Neural cell (in vitro differentiated cells): ENCODE measurements at regions not wholly inside any gene's neighbourhood (a gene's known extent, or its start where the extent isn't known, plus 50 kb on each side); places are given as distances from the start of the nearest gene placed in this dataset.

Experiments
- H2AFZ ChIP-seq: fragments of 200-600, 300-800 bp; sonication (generic), shearing (Covaris generic); 2 replicates; pipeline ENCODE4 v1.6.0; 2014; ENCODE audit warnings: low read depth, mild to moderate bottlenecking, antibody characterized with exemption, low read length, moderate library complexity
- H3F3A ChIP-seq: fragments of 200-600 bp; shearing (Covaris generic); 2 replicates; pipeline ENCODE4 v1.6.1; 2016; ENCODE audit warnings: mild to moderate bottlenecking, moderate library complexity, mixed read lengths, antibody characterized with exemption, low read length; ENCODE audit not compliant: insufficient read depth, poor library complexity, severe bottlenecking
- H3K27ac ChIP-seq: fragments of 200-600, 300-800 bp; sonication (generic), shearing (Covaris generic); 2 replicates; pipeline ENCODE4 v1.5.1; 2014; ENCODE audit warnings: mild to moderate bottlenecking, low read length, moderate library complexity
- H3K27me3 ChIP-seq: fragments of 300-800, 200-600 bp; sonication (generic), shearing (Covaris generic); 2 replicates; pipeline ENCODE4 v1.6.0; 2014; ENCODE audit warnings: mild to moderate bottlenecking, low read depth, low read length, moderate library complexity; ENCODE audit not compliant: insufficient read depth
- H3K36me3 ChIP-seq: fragments of 300-800, 200-600 bp; sonication (generic), shearing (Covaris generic); 2 replicates; pipeline ENCODE4 v1.5.1; 2014; ENCODE audit warnings: mild to moderate bottlenecking, antibody characterized with exemption, low read length, moderate library complexity; ENCODE audit not compliant: insufficient read depth
- H3K4me2 ChIP-seq: fragments of 300-800, 200-600 bp; sonication (generic), shearing (Covaris generic); 2 replicates; pipeline ENCODE4 v1.6.0; 2014; ENCODE audit warnings: mild to moderate bottlenecking, low read length
- H3K4me3 ChIP-seq: fragments of 300-800, 200-600 bp; sonication (generic), shearing (Covaris generic); 2 replicates; pipeline ENCODE4 v1.5.1; 2014; ENCODE audit warnings: mild to moderate bottlenecking, low read length, moderate library complexity
- H3K79me2 ChIP-seq: fragments of 200-600 bp; shearing (Covaris generic); replicated peaks from 2 replicates; pipeline ENCODE4 v1.6.0; 2014; ENCODE audit warnings: mild to moderate bottlenecking, low read length, moderate library complexity; ENCODE audit not compliant: insufficient read depth
- H3K9ac ChIP-seq: fragments of 300-800, 200-600 bp; sonication (generic), shearing (Covaris generic); 2 replicates; pipeline ENCODE4 v1.6.1; 2016; ENCODE audit warnings: mild to moderate bottlenecking, low read length, mixed read lengths
- H3K9me2 ChIP-seq: fragments of 200-600 bp; shearing (Covaris generic); 2 replicates; pipeline ENCODE4 v1.6.1; 2016; ENCODE audit warnings: mild to moderate bottlenecking, low read length, mixed read lengths; ENCODE audit not compliant: insufficient read depth
- H3K9me3 ChIP-seq: fragments of 200-600, 300-800 bp; sonication (generic), shearing (Covaris generic); 2 replicates; pipeline ENCODE4 v1.6.1; 2016; ENCODE audit warnings: mild to moderate bottlenecking, mixed run types, low read length, moderate library complexity, mixed read lengths
- H4K20me1 ChIP-seq: fragments of 200-600 bp; shearing (Covaris generic); 2 replicates; pipeline ENCODE4 v1.6.1; 2016; ENCODE audit warnings: mild to moderate bottlenecking, mixed run types; ENCODE audit not compliant: insufficient read depth
- EP300 ChIP-seq: fragments of 450-650 bp; conservative IDR thresholded peaks from 2 replicates; pipeline ENCODE4 v1.6.1; 2014; ENCODE audit warnings: antibody characterized with exemption, mild to moderate bottlenecking, moderate library complexity; ENCODE audit not compliant: poor library complexity, severe bottlenecking
- EZH2 ChIP-seq: fragments of 200-600, 300-800 bp; shearing (Covaris generic), sonication (generic); IDR thresholded peaks from 2 replicates; pipeline ENCODE4 v1.6.1; 2014; ENCODE audit warnings: antibody characterized with exemption, low read length, borderline replicate concordance, mild to moderate bottlenecking; ENCODE audit not compliant: insufficient read depth, poor library complexity, severe bottlenecking
- MXI1 ChIP-seq: fragments of 450-650 bp; conservative IDR thresholded peaks from 2 replicates; pipeline ENCODE4 v1.6.1; 2014; ENCODE audit warnings: antibody characterized with exemption, mild to moderate bottlenecking; ENCODE audit not compliant: poor library complexity, severe bottlenecking
- POLR2AphosphoS5 ChIP-seq: IDR thresholded peaks from 2 replicates; pipeline ENCODE4 v1.6.1; 2012
- RAD21 ChIP-seq: fragments of 450-650 bp; conservative IDR thresholded peaks from 2 replicates; pipeline ENCODE4 v1.6.1; 2014; ENCODE audit warnings: antibody characterized with exemption, mild to moderate bottlenecking, moderate library complexity
- SMC3 ChIP-seq: fragments of 450-650 bp; conservative IDR thresholded peaks from 2 replicates; pipeline ENCODE4 v1.6.1; 2014; ENCODE audit warnings: antibody characterized with exemption, mild to moderate bottlenecking, moderate library complexity; ENCODE audit not compliant: poor library complexity
- TAF1 ChIP-seq: IDR thresholded peaks from 2 replicates; pipeline ENCODE4 v1.6.1; 2012; ENCODE audit warnings: low read depth
- TF ChIP-seq, protein P1 (sequence below): IDR thresholded peaks from 2 replicates; pipeline ENCODE4 v1.6.1; 2012; ENCODE audit warnings: borderline replicate concordance
- TF ChIP-seq, protein P2 (sequence below): fragments of 450-650 bp; IDR thresholded peaks from 2 replicates; pipeline ENCODE4 v1.5.1; 2014; ENCODE audit warnings: antibody characterized with exemption, mild to moderate bottlenecking, moderate library complexity; ENCODE audit not compliant: poor library complexity, severe bottlenecking

- no peak overlapping the region for H3K4me3 ChIP-seq
- TF ChIP-seq EZH2 (no peak), MXI1 (no peak), SMC3 (no peak), TAF1 (no peak), RAD21 (no peak), POLR2AphosphoS5 (no peak), EP300 (no peak)
- TF ChIP-seq, protein P1, sequence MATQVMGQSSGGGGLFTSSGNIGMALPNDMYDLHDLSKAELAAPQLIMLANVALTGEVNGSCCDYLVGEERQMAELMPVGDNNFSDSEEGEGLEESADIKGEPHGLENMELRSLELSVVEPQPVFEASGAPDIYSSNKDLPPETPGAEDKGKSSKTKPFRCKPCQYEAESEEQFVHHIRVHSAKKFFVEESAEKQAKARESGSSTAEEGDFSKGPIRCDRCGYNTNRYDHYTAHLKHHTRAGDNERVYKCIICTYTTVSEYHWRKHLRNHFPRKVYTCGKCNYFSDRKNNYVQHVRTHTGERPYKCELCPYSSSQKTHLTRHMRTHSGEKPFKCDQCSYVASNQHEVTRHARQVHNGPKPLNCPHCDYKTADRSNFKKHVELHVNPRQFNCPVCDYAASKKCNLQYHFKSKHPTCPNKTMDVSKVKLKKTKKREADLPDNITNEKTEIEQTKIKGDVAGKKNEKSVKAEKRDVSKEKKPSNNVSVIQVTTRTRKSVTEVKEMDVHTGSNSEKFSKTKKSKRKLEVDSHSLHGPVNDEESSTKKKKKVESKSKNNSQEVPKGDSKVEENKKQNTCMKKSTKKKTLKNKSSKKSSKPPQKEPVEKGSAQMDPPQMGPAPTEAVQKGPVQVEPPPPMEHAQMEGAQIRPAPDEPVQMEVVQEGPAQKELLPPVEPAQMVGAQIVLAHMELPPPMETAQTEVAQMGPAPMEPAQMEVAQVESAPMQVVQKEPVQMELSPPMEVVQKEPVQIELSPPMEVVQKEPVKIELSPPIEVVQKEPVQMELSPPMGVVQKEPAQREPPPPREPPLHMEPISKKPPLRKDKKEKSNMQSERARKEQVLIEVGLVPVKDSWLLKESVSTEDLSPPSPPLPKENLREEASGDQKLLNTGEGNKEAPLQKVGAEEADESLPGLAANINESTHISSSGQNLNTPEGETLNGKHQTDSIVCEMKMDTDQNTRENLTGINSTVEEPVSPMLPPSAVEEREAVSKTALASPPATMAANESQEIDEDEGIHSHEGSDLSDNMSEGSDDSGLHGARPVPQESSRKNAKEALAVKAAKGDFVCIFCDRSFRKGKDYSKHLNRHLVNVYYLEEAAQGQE = no peak
- TF ChIP-seq, protein P2, sequence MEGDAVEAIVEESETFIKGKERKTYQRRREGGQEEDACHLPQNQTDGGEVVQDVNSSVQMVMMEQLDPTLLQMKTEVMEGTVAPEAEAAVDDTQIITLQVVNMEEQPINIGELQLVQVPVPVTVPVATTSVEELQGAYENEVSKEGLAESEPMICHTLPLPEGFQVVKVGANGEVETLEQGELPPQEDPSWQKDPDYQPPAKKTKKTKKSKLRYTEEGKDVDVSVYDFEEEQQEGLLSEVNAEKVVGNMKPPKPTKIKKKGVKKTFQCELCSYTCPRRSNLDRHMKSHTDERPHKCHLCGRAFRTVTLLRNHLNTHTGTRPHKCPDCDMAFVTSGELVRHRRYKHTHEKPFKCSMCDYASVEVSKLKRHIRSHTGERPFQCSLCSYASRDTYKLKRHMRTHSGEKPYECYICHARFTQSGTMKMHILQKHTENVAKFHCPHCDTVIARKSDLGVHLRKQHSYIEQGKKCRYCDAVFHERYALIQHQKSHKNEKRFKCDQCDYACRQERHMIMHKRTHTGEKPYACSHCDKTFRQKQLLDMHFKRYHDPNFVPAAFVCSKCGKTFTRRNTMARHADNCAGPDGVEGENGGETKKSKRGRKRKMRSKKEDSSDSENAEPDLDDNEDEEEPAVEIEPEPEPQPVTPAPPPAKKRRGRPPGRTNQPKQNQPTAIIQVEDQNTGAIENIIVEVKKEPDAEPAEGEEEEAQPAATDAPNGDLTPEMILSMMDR = no peak
- H3K4me2 ChIP-seq = no peak overlapping the region
- H3K9me3 ChIP-seq = no peaks in the 10 kb centered on the region
- no peak overlapping the region for H2AFZ ChIP-seq
- H3K9ac ChIP-seq = no peak overlapping the region
- H3K9me2 ChIP-seq = no peaks in the 10 kb centered on the region
- no peaks in the 10 kb centered on the region for H3K36me3 ChIP-seq
- no peak overlapping the region for H3K27ac ChIP-seq
- H4K20me1 ChIP-seq = no peaks in the 10 kb centered on the region
- no peaks in the 10 kb centered on the region for H3F3A ChIP-seq
- H3K79me2 ChIP-seq = no peaks in the 10 kb centered on the region
- no peaks in the 10 kb centered on the region for H3K27me3 ChIP-seq
Measured at GRCh38 chr4:32219306-32220075, 1499.3 kb downstream of the PCDH7 start.

GRCh38 chr4:32226204-32226603 lies 1506.0 kb downstream of the PCDH7 start:
- Histone ChIP-seq H3K9me3 (no peaks in the 10 kb centered on the region), H3K27me3 (no peaks in the 10 kb centered on the region), H3F3A (no peaks in the 10 kb centered on the region), H2AFZ (no peak overlapping the region), H3K4me2 (no peak overlapping the region), H3K9ac (no peak overlapping the region), H4K20me1 (no peaks in the 10 kb centered on the region), H3K4me3 (no peak overlapping the region), H3K27ac (no peak overlapping the region), H3K79me2 (no peaks in the 10 kb centered on the region), H3K36me3 (no peaks in the 10 kb centered on the region), H3K9me2 (no peaks in the 10 kb centered on the region)
- TF ChIP-seq POLR2AphosphoS5 = no peak
- TF ChIP-seq TAF1 = no peak
- no peak for TF ChIP-seq SMC3
- TF ChIP-seq, protein P1 = no peak
- no peak for TF ChIP-seq MXI1
- TF ChIP-seq, protein P2 = no peak
- TF ChIP-seq RAD21 = no peak
- no peak for TF ChIP-seq EP300
- no peak for TF ChIP-seq EZH2
